DMS 273 (cell line): ENCODE measurements at regions not wholly inside any gene's neighbourhood (a gene's known extent, or its start where the extent isn't known, plus 50 kb on each side); places are given as distances from the start of the nearest gene placed in this dataset.
"Not testable (repeated sequence)": the region's sequence is repeated elsewhere in the genome, so short reads cannot be mapped to it uniquely, and the experiment has no call there.

Source experiments
- DNase-seq: peaks from one replicate; lab custom pipeline; 2025; ENCODE audit not compliant: unreplicated experiment; lab: John Stamatoyannopoulos, UW

- DNase-seq, result not testable (repeated sequence)
Measured at GRCh38 chrX:140633105-140633504, 76.5 kb upstream of the LINC00632 start.

- no peak for DNase-seq
Measured at GRCh38 chrX:140608111-140608510, 101.4 kb upstream of the LINC00632 start.

- no peak for DNase-seq
Measured at GRCh38 chrX:140602140-140602539, 97.3 kb upstream of the SOX3 start.

- DNase-seq, result no peak
Measured at GRCh38 chrX:140599851-140600250, 95.0 kb upstream of the SOX3 start.

GRCh38 chrX:140589657-140590056 lies 84.8 kb upstream of the SOX3 start:
- no peak for DNase-seq

GRCh38 chrX:140586951-140587350 lies 82.1 kb upstream of the SOX3 start:
- no peak for DNase-seq

GRCh38 chrX:140580478-140580877 lies 75.6 kb upstream of the SOX3 start:
- no peak for DNase-seq

GRCh38 chrX:140572724-140573123 lies 67.9 kb upstream of the SOX3 start:
- peak; percentile 69 for DNase-seq

- DNase-seq, result no peak
Measured at GRCh38 chrX:140563893-140564292, 59.0 kb upstream of the SOX3 start.
